ENCODE measurements at regions not wholly inside any gene's neighbourhood (a gene's known extent, or its start where the extent isn't known, plus 50 kb on each side); places are given as distances from the start of the nearest gene placed in this dataset.

GRCh38 chr13:29969286-29969685 lies 118.9 kb upstream of the UBL3 start:
- TF ChIP-seq POLR2A (IDR thresholded peaks at IDR 0.05) (no peak), CTCF (IDR thresholded peaks at IDR 0.05) (no peak)
